H1 (cell line): ENCODE measurements at regions not wholly inside any gene's neighbourhood (a gene's known extent, or its start where the extent isn't known, plus 50 kb on each side); places are given as distances from the start of the nearest gene placed in this dataset.

Experiments
- CBX5 ChIP-seq: fragments of 300-800, 300-1000 bp; sonication (generic); IDR thresholded peaks from 2 replicates; pipeline ENCODE4 v1.7.1; 2016; ENCODE audit warnings: antibody characterized with exemption, low read length, low read depth
- POU5F1 ChIP-seq: IDR thresholded peaks from 2 replicates; pipeline ENCODE4 v1.6.1; 2011; ENCODE audit warnings: low read depth, mild to moderate bottlenecking, low read length, moderate library complexity
- SIRT6 ChIP-seq: IDR thresholded peaks from one replicate; pipeline ENCODE4 v1.7.1; 2012; ENCODE audit warnings: low read length, inconsistent platforms
- SP2 ChIP-seq: IDR thresholded peaks from 2 replicates; pipeline ENCODE4 v1.6.1; 2012; ENCODE audit warnings: mild to moderate bottlenecking, low read length, inconsistent platforms
- SP4 ChIP-seq: IDR thresholded peaks from 2 replicates; pipeline ENCODE4 v1.6.1; 2012; ENCODE audit warnings: low read length, inconsistent platforms
- TAF1 ChIP-seq: IDR thresholded peaks from 2 replicates; pipeline ENCODE4 v1.6.1; 2011; ENCODE audit warnings: mild to moderate bottlenecking, low read depth, low read length
- TEAD4 ChIP-seq: IDR thresholded peaks from 2 replicates; pipeline ENCODE4 v1.6.1; 2012; ENCODE audit warnings: low read depth, low read length, inconsistent platforms, mixed read lengths
- TF ChIP-seq, protein P1 (sequence below): IDR thresholded peaks from 2 replicates; pipeline ENCODE4 v1.6.1; 2011; ENCODE audit warnings: low read length, improper control_type of control experiment

DNA sequence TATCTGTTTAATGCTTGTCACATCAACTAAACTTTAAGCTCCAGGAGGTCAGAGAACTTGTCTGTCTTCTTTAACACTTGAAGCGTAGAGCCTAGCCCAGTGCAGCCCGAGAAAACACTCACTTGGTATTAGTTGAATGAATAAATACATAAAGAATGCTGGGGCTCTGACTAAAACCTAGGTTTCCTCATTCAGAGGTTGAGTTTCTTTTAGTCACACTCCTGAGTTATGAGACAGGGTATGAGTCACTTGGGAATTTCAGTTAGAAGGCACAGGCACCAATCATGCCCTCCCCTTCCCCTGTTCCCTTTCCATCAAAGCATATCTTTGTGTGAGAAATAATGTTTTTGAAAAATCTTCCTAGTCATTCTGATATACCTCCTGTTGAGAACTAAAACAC lies 589.8 kb upstream of the DPPA4 start (continued):
- TF ChIP-seq, protein P1, sequence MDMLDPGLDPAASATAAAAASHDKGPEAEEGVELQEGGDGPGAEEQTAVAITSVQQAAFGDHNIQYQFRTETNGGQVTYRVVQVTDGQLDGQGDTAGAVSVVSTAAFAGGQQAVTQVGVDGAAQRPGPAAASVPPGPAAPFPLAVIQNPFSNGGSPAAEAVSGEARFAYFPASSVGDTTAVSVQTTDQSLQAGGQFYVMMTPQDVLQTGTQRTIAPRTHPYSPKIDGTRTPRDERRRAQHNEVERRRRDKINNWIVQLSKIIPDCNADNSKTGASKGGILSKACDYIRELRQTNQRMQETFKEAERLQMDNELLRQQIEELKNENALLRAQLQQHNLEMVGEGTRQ, result no peak
- no peak for TF ChIP-seq SP2
- no peak for TF ChIP-seq SP4
- no peak for TF ChIP-seq CBX5
- no peak for TF ChIP-seq TAF1
- TF ChIP-seq TEAD4, result no peak
- no peak for TF ChIP-seq POU5F1
- no peak for TF ChIP-seq SIRT6
